Retinal pigment epithelial cell (primary cell): ENCODE measurements at regions not wholly inside any gene's neighbourhood (a gene's known extent, or its start where the extent isn't known, plus 50 kb on each side); places are given as distances from the start of the nearest gene placed in this dataset.
"Not testable (repeated sequence)": the region's sequence is repeated elsewhere in the genome, so short reads cannot be mapped to it uniquely, and the experiment has no call there.

Source experiments
- DNase-seq: peaks from one replicate; pipeline ENCODE4 v3.0.0-alpha.2; 2010; ENCODE audit warnings: low read depth
- H3K4me3 ChIP-seq: 2 replicates; pipeline ENCODE4 v1.5.1; 2011; ENCODE audit warnings: mild to moderate bottlenecking, low read length, control low read depth, moderate library complexity
- CTCF ChIP-seq: conservative IDR thresholded peaks from 2 replicates; pipeline ENCODE4 v1.5.1; 2011; ENCODE audit warnings: low read depth, low read length, control low read depth, inconsistent platforms

GRCh38 chr20:20795721-20796120, 83.3 kb upstream of the RALGAPA2 start:
- TF ChIP-seq CTCF = no peak
- H3K4me3 ChIP-seq = no peak overlapping the region
- no peak for DNase-seq

- TF ChIP-seq CTCF = no peak
- H3K4me3 ChIP-seq = no peak overlapping the region
- no peak for DNase-seq
Measured at GRCh38 chr20:20795119-20795518, 82.7 kb upstream of the RALGAPA2 start.

GRCh38 chr20:20793591-20793990, 81.1 kb upstream of the RALGAPA2 start:
- no peak overlapping the region for H3K4me3 ChIP-seq
- DNase-seq = no peak
- no peak for TF ChIP-seq CTCF

- H3K4me3 ChIP-seq = no peak overlapping the region
- no peak for TF ChIP-seq CTCF
- DNase-seq = no peak
Measured at GRCh38 chr20:20791664-20792568, 79.5 kb upstream of the RALGAPA2 start.

GRCh38 chr20:20788308-20788707, 75.9 kb upstream of the RALGAPA2 start:
- no peak for TF ChIP-seq CTCF
- DNase-seq = no peak
- H3K4me3 ChIP-seq = no peak overlapping the region

- DNase-seq = no peak
- TF ChIP-seq CTCF = no peak
Measured at GRCh38 chr20:20786428-20786827, 74.0 kb upstream of the RALGAPA2 start.

GRCh38 chr20:20785226-20785625, 72.8 kb upstream of the RALGAPA2 start:
- no peak overlapping the region for H3K4me3 ChIP-seq
- no peak for TF ChIP-seq CTCF
- DNase-seq = no peak

More at GRCh38 chr20:20786428-20786827, 74.0 kb upstream of the RALGAPA2 start:
- no peak overlapping the region for H3K4me3 ChIP-seq

GRCh38 chr20:20784450-20784849, 72.0 kb upstream of the RALGAPA2 start:
- H3K4me3 ChIP-seq, DNase-seq: not testable (repeated sequence)
